ENCODE measurements at regions not wholly inside any gene's neighbourhood (a gene's known extent, or its start where the extent isn't known, plus 50 kb on each side); places are given as distances from the start of the nearest gene placed in this dataset.

- no peak overlapping the region for H2AFZ ChIP-seq (ENCODE audit: low read length)
- no peaks in the 10 kb centered on the region for H3K9me3 ChIP-seq (ENCODE audit: insufficient read depth, low read depth, low read length)
- H3K4me3 ChIP-seq (ENCODE audit: low read length, poor library complexity, severe bottlenecking), result no peak overlapping the region
- H3K79me2 ChIP-seq (ENCODE audit: insufficient read depth, low read length), result no peaks in the 10 kb centered on the region
- no peak overlapping the region for H3K9ac ChIP-seq (ENCODE audit: low read depth, low read length, poor library complexity, severe bottlenecking)
- H3K4me2 ChIP-seq (ENCODE audit: low read depth, low read length, poor library complexity, severe bottlenecking), result no peak overlapping the region
- no peak for TF ChIP-seq EZH2phosphoT487 (IDR thresholded peaks at IDR 0.05; ENCODE audit: borderline replicate concordance)
- TF ChIP-seq CTCF (conservative IDR thresholded peaks at IDR 0.05; ENCODE audit: low read length), result no peak
- no peaks in the 10 kb centered on the region for H3F3A ChIP-seq (ENCODE audit: low read depth)
- no peaks in the 10 kb centered on the region for H3K4me1 ChIP-seq (ENCODE audit: insufficient read depth, low read length, poor library complexity, severe bottlenecking)
- no peaks in the 10 kb centered on the region for H4K20me1 ChIP-seq (ENCODE audit: insufficient read depth, low read length, poor library complexity, severe bottlenecking)
- no peaks in the 10 kb centered on the region for H3K36me3 ChIP-seq (ENCODE audit: insufficient read depth, low read length)
- no peaks in the 10 kb centered on the region for H3K27me3 ChIP-seq (ENCODE audit: insufficient read depth, low read length, poor library complexity, severe bottlenecking)
- no peaks in the 10 kb centered on the region for H3K9me2 ChIP-seq (replicated peaks; ENCODE audit: low read depth, low read length)
Observed at GRCh38 chr18:28960146-28960545, 783.2 kb upstream of the CDH2 start.

- Histone ChIP-seq H3K36me3 (ENCODE audit: insufficient read depth, low read length) (no peaks in the 10 kb centered on the region), H4K20me1 (ENCODE audit: insufficient read depth, low read length, poor library complexity, severe bottlenecking) (no peaks in the 10 kb centered on the region), H2AFZ (ENCODE audit: low read length) (no peak overlapping the region)
Observed at GRCh38 chr18:28952339-28952738, 775.4 kb upstream of the CDH2 start.

GRCh38 chr18:28947900-28948299 lies 771.0 kb upstream of the CDH2 start:
- Histone ChIP-seq H3K4me2 (ENCODE audit: low read depth, low read length, poor library complexity, severe bottlenecking) (no peak overlapping the region), H3K79me2 (ENCODE audit: insufficient read depth, low read length) (no peaks in the 10 kb centered on the region), H3K36me3 (ENCODE audit: insufficient read depth, low read length) (no peaks in the 10 kb centered on the region), H3K4me1 (ENCODE audit: insufficient read depth, low read length, poor library complexity, severe bottlenecking) (no peaks in the 10 kb centered on the region), H3K9me3 (ENCODE audit: insufficient read depth, low read depth, low read length) (peaks cover 5% of the 10 kb centered on the region; the same call in 1 of the 2 replicates), H4K20me1 (ENCODE audit: insufficient read depth, low read length, poor library complexity, severe bottlenecking) (no peaks in the 10 kb centered on the region), H3K27me3 (ENCODE audit: insufficient read depth, low read length, poor library complexity, severe bottlenecking) (no peaks in the 10 kb centered on the region), H3K4me3 (ENCODE audit: low read length, poor library complexity, severe bottlenecking) (no peak overlapping the region), H3K9ac (ENCODE audit: low read depth, low read length, poor library complexity, severe bottlenecking) (no peak overlapping the region), H3F3A (ENCODE audit: low read depth) (no peaks in the 10 kb centered on the region), H3K9me2 (replicated peaks; ENCODE audit: low read depth, low read length) (no peaks in the 10 kb centered on the region), H2AFZ (ENCODE audit: low read length) (no peak overlapping the region)
- no peak for TF ChIP-seq EZH2phosphoT487 (IDR thresholded peaks at IDR 0.05; ENCODE audit: borderline replicate concordance)
- TF ChIP-seq CTCF (conservative IDR thresholded peaks at IDR 0.05; ENCODE audit: low read length), result no peak

More at GRCh38 chr18:28952339-28952738, 775.4 kb upstream of the CDH2 start:
- Histone ChIP-seq H3K9me2 (replicated peaks; ENCODE audit: low read depth, low read length) (no peaks in the 10 kb centered on the region), H3K27me3 (ENCODE audit: insufficient read depth, low read length, poor library complexity, severe bottlenecking) (no peaks in the 10 kb centered on the region), H3K4me3 (ENCODE audit: low read length, poor library complexity, severe bottlenecking) (no peak overlapping the region), H3K4me1 (ENCODE audit: insufficient read depth, low read length, poor library complexity, severe bottlenecking) (no peaks in the 10 kb centered on the region), H3K79me2 (ENCODE audit: insufficient read depth, low read length) (no peaks in the 10 kb centered on the region), H3K9ac (ENCODE audit: low read depth, low read length, poor library complexity, severe bottlenecking) (no peak overlapping the region), H3K4me2 (ENCODE audit: low read depth, low read length, poor library complexity, severe bottlenecking) (no peak overlapping the region), H3K9me3 (ENCODE audit: insufficient read depth, low read depth, low read length) (peaks cover 5% of the 10 kb centered on the region; the same call in 1 of the 2 replicates), H3F3A (ENCODE audit: low read depth) (no peaks in the 10 kb centered on the region)
- TF ChIP-seq CTCF (conservative IDR thresholded peaks at IDR 0.05; ENCODE audit: low read length) (no peak), EZH2phosphoT487 (IDR thresholded peaks at IDR 0.05; ENCODE audit: borderline replicate concordance) (no peak)
